ENCODE measurements at regions not wholly inside any gene's neighbourhood (a gene's known extent, or its start where the extent isn't known, plus 50 kb on each side); places are given as distances from the start of the nearest gene placed in this dataset.

GRCh38 chr6:165758441-165758840 lies 95.4 kb upstream of the PDE10A start:
- no peak for DNase-seq (ENCODE audit: low read depth in 2 of 2)

- no peak for DNase-seq (ENCODE audit: low read depth in 2 of 2)
Observed at GRCh38 chr6:165755583-165755982, 92.5 kb upstream of the PDE10A start.

- DNase-seq (ENCODE audit: low read depth in 2 of 2), result no peak
Observed at GRCh38 chr6:165753506-165753905, 90.5 kb upstream of the PDE10A start.

- no peak for DNase-seq (ENCODE audit: low read depth in 2 of 2)
Observed at GRCh38 chr6:165752451-165752850, 89.4 kb upstream of the PDE10A start.

GRCh38 chr6:165751486-165751885 lies 88.4 kb upstream of the PDE10A start:
- no peak for DNase-seq (ENCODE audit: low read depth in 2 of 2)

GRCh38 chr6:165749163-165749562 lies 86.1 kb upstream of the PDE10A start:
- DNase-seq (ENCODE audit: low read depth in 2 of 2), result no peak

- no peak for DNase-seq (ENCODE audit: low read depth in 2 of 2)
Observed at GRCh38 chr6:165748390-165748789, 85.3 kb upstream of the PDE10A start.

GRCh38 chr6:165747963-165748362 lies 84.9 kb upstream of the PDE10A start:
- DNase-seq (ENCODE audit: low read depth in 2 of 2), result no peak

GRCh38 chr6:165746331-165746730 lies 83.3 kb upstream of the PDE10A start:
- DNase-seq (ENCODE audit: low read depth in 2 of 2), result no peak

- no peak for DNase-seq (ENCODE audit: low read depth in 2 of 2)
Observed at GRCh38 chr6:165745492-165745891, 82.5 kb upstream of the PDE10A start.

- DNase-seq (ENCODE audit: low read depth in 2 of 2), result no peak
Observed at GRCh38 chr6:165744555-165745228, 81.7 kb upstream of the PDE10A start.

- DNase-seq (ENCODE audit: low read depth in 2 of 2), result no peak
Observed at GRCh38 chr6:165743366-165743898, 80.4 kb upstream of the PDE10A start.

- DNase-seq (ENCODE audit: low read depth in 2 of 2), result no peak
Observed at GRCh38 chr6:165742047-165742446, 79.0 kb upstream of the PDE10A start.

- DNase-seq (ENCODE audit: low read depth in 2 of 2), result no peak
Observed at GRCh38 chr6:165737396-165737795, 74.4 kb upstream of the PDE10A start.

GRCh38 chr6:165735065-165735464 lies 72.0 kb upstream of the PDE10A start:
- no peak for DNase-seq (ENCODE audit: low read depth in 2 of 2)

- DNase-seq (ENCODE audit: low read depth in 2 of 2), result no peak
Observed at GRCh38 chr6:165733489-165733791, 70.4 kb upstream of the PDE10A start.

- no peak for DNase-seq (ENCODE audit: low read depth in 2 of 2)
Observed at GRCh38 chr6:165732696-165733488, 69.9 kb upstream of the PDE10A start.

GRCh38 chr6:165729307-165729936 lies 66.4 kb upstream of the PDE10A start:
- DNase-seq (ENCODE audit: low read depth in 2 of 2), result no peak

- no peak for DNase-seq (ENCODE audit: low read depth in 2 of 2)
Observed at GRCh38 chr6:165728216-165728615, 65.2 kb upstream of the PDE10A start.

- no peak for DNase-seq (ENCODE audit: low read depth in 2 of 2)
Observed at GRCh38 chr6:165726965-165727381, 63.9 kb upstream of the PDE10A start.

GRCh38 chr6:165726290-165726875 lies 63.3 kb upstream of the PDE10A start:
- no peak for DNase-seq (ENCODE audit: low read depth in 2 of 2)

GRCh38 chr6:165725201-165725600 lies 62.2 kb upstream of the PDE10A start:
- DNase-seq (ENCODE audit: low read depth in 2 of 2), result no peak

Data from stimulated activated CD8-positive, alpha-beta memory T cell treated with anti-CD3 and anti-CD28 coated beads, Interleukin-2, amount 100 ng/mL, for 1 hour (primary cell).